ENCODE measurements at regions not wholly inside any gene's neighbourhood (a gene's known extent, or its start where the extent isn't known, plus 50 kb on each side); places are given as distances from the start of the nearest gene placed in this dataset.

GRCh38 chr18:77552945-77553344 lies 303.3 kb downstream of the GALR1 start:
- WGBS, 5 donors: 74 to 94% (median 84%) methylated on average over 3 of the region's 3 CpGs
- intact Hi-C loops (cut with DNase I; ENCODE audit: low total_unique reads): no loop called here
- H3K4me1 ChIP-seq: no peaks in the 10 kb centered on the region

DNA sequence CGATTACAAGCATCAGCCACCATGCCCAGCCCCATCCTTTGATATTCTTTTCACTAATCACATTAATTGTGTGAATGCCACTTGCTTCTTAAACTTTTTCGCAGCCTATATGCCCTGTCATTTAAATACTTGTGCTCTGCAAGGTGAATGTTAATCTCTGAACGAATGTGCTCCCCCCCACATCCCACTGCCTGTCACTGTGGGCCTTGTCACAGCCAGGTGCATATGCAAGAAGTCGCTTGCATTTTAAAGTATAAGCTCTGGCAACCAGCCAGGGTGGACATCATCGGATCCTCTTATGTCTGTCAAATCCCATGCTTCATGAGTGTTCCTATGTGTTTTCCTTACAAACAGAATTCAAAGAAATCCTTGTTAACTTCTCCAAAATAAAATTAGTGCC lies 304.4 kb downstream of the GALR1 start:
- Histone ChIP-seq H3K4me1 (no peaks in the 10 kb centered on the region), H3K27me3 (replicated peaks in 1 of 7) (no peaks in the 10 kb centered on the region), H3K4me3 (no peak overlapping the region), H3K36me3 (no peaks in the 10 kb centered on the region), H3K9me3 (no peaks in the 10 kb centered on the region), H3K27ac (no peak overlapping the region)
- intact Hi-C loops (cut with DNase I; ENCODE audit: low total_unique reads): no loop called here
- TF ChIP-seq POLR2A (IDR thresholded peaks at IDR 0.05) (no peak), POLR2AphosphoS5 (IDR thresholded peaks at IDR 0.05) (no peak)
- TF ChIP-seq, protein P1, sequence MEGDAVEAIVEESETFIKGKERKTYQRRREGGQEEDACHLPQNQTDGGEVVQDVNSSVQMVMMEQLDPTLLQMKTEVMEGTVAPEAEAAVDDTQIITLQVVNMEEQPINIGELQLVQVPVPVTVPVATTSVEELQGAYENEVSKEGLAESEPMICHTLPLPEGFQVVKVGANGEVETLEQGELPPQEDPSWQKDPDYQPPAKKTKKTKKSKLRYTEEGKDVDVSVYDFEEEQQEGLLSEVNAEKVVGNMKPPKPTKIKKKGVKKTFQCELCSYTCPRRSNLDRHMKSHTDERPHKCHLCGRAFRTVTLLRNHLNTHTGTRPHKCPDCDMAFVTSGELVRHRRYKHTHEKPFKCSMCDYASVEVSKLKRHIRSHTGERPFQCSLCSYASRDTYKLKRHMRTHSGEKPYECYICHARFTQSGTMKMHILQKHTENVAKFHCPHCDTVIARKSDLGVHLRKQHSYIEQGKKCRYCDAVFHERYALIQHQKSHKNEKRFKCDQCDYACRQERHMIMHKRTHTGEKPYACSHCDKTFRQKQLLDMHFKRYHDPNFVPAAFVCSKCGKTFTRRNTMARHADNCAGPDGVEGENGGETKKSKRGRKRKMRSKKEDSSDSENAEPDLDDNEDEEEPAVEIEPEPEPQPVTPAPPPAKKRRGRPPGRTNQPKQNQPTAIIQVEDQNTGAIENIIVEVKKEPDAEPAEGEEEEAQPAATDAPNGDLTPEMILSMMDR (IDR thresholded peaks at IDR 0.05 in 8 of 11, conservative IDR thresholded peaks at IDR 0.05 in 3 of 11): no peak
- 76 to 82% (median 81%) methylated on average over 5 of the region's 5 CpGs for WGBS, 5 donors
- no peak for DNase-seq

More at GRCh38 chr18:77552945-77553344, 303.3 kb downstream of the GALR1 start:
- H3K9me3 ChIP-seq: no peaks in the 10 kb centered on the region
- H3K36me3 ChIP-seq: no peaks in the 10 kb centered on the region
- TF ChIP-seq POLR2AphosphoS5 (IDR thresholded peaks at IDR 0.05) (no peak), POLR2A (IDR thresholded peaks at IDR 0.05) (no peak)
- TF ChIP-seq, protein P1 (IDR thresholded peaks at IDR 0.05 in 8 of 11, conservative IDR thresholded peaks at IDR 0.05 in 3 of 11): no peak
- DNase-seq: no peak
- H3K4me3 ChIP-seq: no peak overlapping the region
- no peaks in the 10 kb centered on the region for H3K27me3 ChIP-seq (replicated peaks in 1 of 7)
- no peak overlapping the region for H3K27ac ChIP-seq

- Histone ChIP-seq H3K4me1 (no peaks in the 10 kb centered on the region), H3K27me3 (replicated peaks in 1 of 7) (no peaks in the 10 kb centered on the region), H3K36me3 (no peaks in the 10 kb centered on the region), H3K9me3 (no peaks in the 10 kb centered on the region), H3K27ac (no peak overlapping the region), H3K4me3 (no peak overlapping the region)
- DNase-seq: no peak
- no peak for TF ChIP-seq POLR2A (IDR thresholded peaks at IDR 0.05)
- no peak for TF ChIP-seq POLR2AphosphoS5 (IDR thresholded peaks at IDR 0.05)
- TF ChIP-seq, protein P1 (IDR thresholded peaks at IDR 0.05 in 8 of 11, conservative IDR thresholded peaks at IDR 0.05 in 3 of 11): no peak
- intact Hi-C loops (cut with DNase I; ENCODE audit: low total_unique reads): no loop called here
- 64 to 73% (median 68%) methylated on average over 7 of the region's 7 CpGs for WGBS, 5 donors
Measured at GRCh38 chr18:77557046-77557587, 307.5 kb downstream of the GALR1 start.

DNA sequence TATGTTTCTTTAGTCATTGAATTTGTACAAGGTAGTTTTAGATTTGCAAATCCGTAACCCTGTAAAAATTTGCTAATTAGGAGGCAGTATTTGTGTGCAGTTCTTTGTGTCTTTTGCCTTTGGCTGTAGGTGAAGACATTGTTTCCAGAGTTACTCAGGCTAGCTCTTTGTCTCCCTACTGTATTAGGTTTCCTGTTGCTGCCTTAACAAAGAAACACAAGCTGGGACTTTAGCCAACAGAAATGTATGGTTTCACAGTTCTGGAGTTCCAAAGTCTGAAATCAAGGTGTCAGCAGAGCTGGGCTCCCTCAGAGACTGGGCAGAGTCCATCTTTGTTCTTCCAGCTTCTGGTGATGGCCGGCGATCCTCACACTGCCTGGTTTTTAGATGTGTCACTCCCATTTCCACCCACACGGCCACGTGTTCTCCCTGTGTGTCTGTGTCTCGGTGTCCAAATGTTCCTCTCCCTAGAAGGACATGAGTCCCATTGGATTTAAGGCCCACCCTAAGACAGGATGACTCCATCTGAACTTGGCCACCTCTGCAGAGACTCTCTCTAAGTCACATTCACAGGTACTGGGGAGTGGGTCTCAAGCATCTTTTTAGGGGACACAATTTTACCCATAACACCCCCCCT lies 309.7 kb downstream of the GALR1 start:
- Histone ChIP-seq H3K4me1 (no peaks in the 10 kb centered on the region), H3K27ac (no peak overlapping the region), H3K4me3 (no peak overlapping the region), H3K36me3 (no peaks in the 10 kb centered on the region), H3K9me3 (no peaks in the 10 kb centered on the region), H3K27me3 (replicated peaks in 1 of 7) (no peaks in the 10 kb centered on the region)
- intact Hi-C loops (cut with DNase I; ENCODE audit: low total_unique reads): no loop called here
- WGBS, 5 donors: 74 to 90% (median 82%) methylated on average over 6 of the region's 6 CpGs
- DNase-seq: no peak
- TF ChIP-seq, protein P1 (IDR thresholded peaks at IDR 0.05 in 8 of 11, conservative IDR thresholded peaks at IDR 0.05 in 3 of 11): no peak
- TF ChIP-seq POLR2AphosphoS5 (IDR thresholded peaks at IDR 0.05) (no peak), POLR2A (IDR thresholded peaks at IDR 0.05) (no peak)

Data from spleen (tissue), 11 donors.